OCI-LY3 (cell line): ENCODE measurements at regions not wholly inside any gene's neighbourhood (a gene's known extent, or its start where the extent isn't known, plus 50 kb on each side); places are given as distances from the start of the nearest gene placed in this dataset.

ENCODE experiments used
- H2AFZ ChIP-seq: fragments of 200-600, 300-600 bp; shearing (Covaris generic); 2 replicates; pipeline ENCODE4 v1.6.0; 2014; ENCODE audit warnings: antibody characterized with exemption, low read depth, low read length
- H3K27ac ChIP-seq: fragments of 200-600, 300-600 bp; sonication (generic); 2 replicates; pipeline ENCODE4 v1.5.1; 2014; ENCODE audit warnings: mild to moderate bottlenecking, low read length, moderate library complexity, mixed read lengths
- H3K27me3 ChIP-seq: fragments of 200-600, 300-600 bp; sonication (generic); 2 replicates; pipeline ENCODE4 v1.6.1; 2014; ENCODE audit warnings: low read depth, low read length, mixed read lengths
- H3K36me3 ChIP-seq: fragments of 200-600, 300-600 bp; sonication (generic); replicated peaks from 2 replicates; pipeline ENCODE3; 2014; ENCODE audit warnings: low read depth, low read length, mixed read lengths
- H3K4me1 ChIP-seq: fragments of 300-600, 200-600 bp; sonication (generic); 2 replicates; pipeline ENCODE4 v1.6.1; 2014; ENCODE audit warnings: low read length, mixed read lengths
- H3K4me2 ChIP-seq: fragments of 200-600, 300-600 bp; sonication (generic); 2 replicates; pipeline ENCODE4 v1.6.1; 2014; ENCODE audit warnings: low read length, mixed read lengths
- H3K4me3 ChIP-seq: fragments of 300-600, 200-600 bp; sonication (generic); 2 replicates; pipeline ENCODE4 v1.5.1; 2014; ENCODE audit warnings: antibody characterized with exemption, mild to moderate bottlenecking, low read length, moderate library complexity
- H3K79me2 ChIP-seq: fragments of 300-600, 200-600 bp; shearing (Covaris generic); 2 replicates; pipeline ENCODE4 v1.6.1; 2014; ENCODE audit warnings: mild to moderate bottlenecking, low read length, mixed read lengths
- H3K9ac ChIP-seq: fragments of 300-600, 200-600 bp; shearing (Covaris generic); 2 replicates; pipeline ENCODE4 v1.6.0; 2014; ENCODE audit warnings: mild to moderate bottlenecking, low read length, moderate library complexity
- H3K9me3 ChIP-seq: fragments of 200-600, 300-600 bp; shearing (Covaris generic); 2 replicates; pipeline ENCODE4 v1.6.1; 2014; ENCODE audit warnings: low read length, mixed read lengths; ENCODE audit not compliant: insufficient read depth
- H4K20me1 ChIP-seq: fragments of 200-600, 300-600 bp; sonication (generic); 2 replicates; pipeline ENCODE4 v1.6.1; 2016; ENCODE audit warnings: low read length, mixed read lengths; ENCODE audit not compliant: insufficient read depth
- CTCF ChIP-seq: fragments of 200-600, 300-600 bp; sonication (generic); IDR thresholded peaks from 2 replicates; pipeline ENCODE4 v1.5.1; 2014; ENCODE audit warnings: antibody characterized with exemption, low read length, low read depth
- EZH2phosphoT487 ChIP-seq: fragments of 200-600 bp; shearing (Covaris generic); IDR thresholded peaks from 2 replicates; pipeline ENCODE4 v1.6.1; 2018; ENCODE audit warnings: antibody characterized with exemption, mixed run types, low read depth

GRCh38 chr16:86127366-86127765 lies 228.4 kb downstream of the IRF8 start:
- Histone ChIP-seq H3K27ac (no peak overlapping the region), H3K36me3 (no peaks in the 10 kb centered on the region), H3K9me3 (no peaks in the 10 kb centered on the region), H3K27me3 (peaks cover 34% of the 10 kb centered on the region), H3K4me2 (no peak overlapping the region), H4K20me1 (no peaks in the 10 kb centered on the region), H3K79me2 (no peaks in the 10 kb centered on the region), H2AFZ (no peak overlapping the region), H3K4me1 (no peaks in the 10 kb centered on the region), H3K9ac (no peak overlapping the region), H3K4me3 (no peak overlapping the region)
- TF ChIP-seq EZH2phosphoT487, result no peak
- no peak for TF ChIP-seq CTCF

- H3K79me2 ChIP-seq, result no peaks in the 10 kb centered on the region
- no peak overlapping the region for H2AFZ ChIP-seq
- H3K36me3 ChIP-seq, result no peaks in the 10 kb centered on the region
- TF ChIP-seq EZH2phosphoT487 (no peak), CTCF (no peak)
- H3K9me3 ChIP-seq, result no peaks in the 10 kb centered on the region
- H3K27me3 ChIP-seq, result peaks cover 27% of the 10 kb centered on the region
- H3K4me2 ChIP-seq, result no peak overlapping the region
- H4K20me1 ChIP-seq, result no peaks in the 10 kb centered on the region
- no peaks in the 10 kb centered on the region for H3K4me1 ChIP-seq
- no peak overlapping the region for H3K9ac ChIP-seq
- no peak overlapping the region for H3K27ac ChIP-seq
- no peak overlapping the region for H3K4me3 ChIP-seq
These were observed 229.3 kb downstream of the IRF8 start for GRCh38 chr16:86128246-86128645.

GRCh38 chr16:86129541-86129940 lies 230.6 kb downstream of the IRF8 start:
- H3K27ac ChIP-seq, result no peak overlapping the region
- H3K27me3 ChIP-seq, result peaks cover 18% of the 10 kb centered on the region
- no peaks in the 10 kb centered on the region for H3K9me3 ChIP-seq
- H4K20me1 ChIP-seq, result no peaks in the 10 kb centered on the region
- TF ChIP-seq CTCF, result no peak
- no peak for TF ChIP-seq EZH2phosphoT487
- no peak overlapping the region for H3K4me2 ChIP-seq
- no peak overlapping the region for H3K4me3 ChIP-seq
- no peak overlapping the region for H3K9ac ChIP-seq
- H2AFZ ChIP-seq, result no peak overlapping the region
- no peaks in the 10 kb centered on the region for H3K4me1 ChIP-seq
- no peaks in the 10 kb centered on the region for H3K36me3 ChIP-seq
- H3K79me2 ChIP-seq, result no peaks in the 10 kb centered on the region

- Histone ChIP-seq H3K4me2 (no peak overlapping the region), H3K9me3 (no peaks in the 10 kb centered on the region), H3K4me1 (no peaks in the 10 kb centered on the region), H3K36me3 (no peaks in the 10 kb centered on the region), H3K4me3 (no peak overlapping the region), H2AFZ (no peak overlapping the region), H3K27ac (no peak overlapping the region), H3K79me2 (no peaks in the 10 kb centered on the region), H3K27me3 (peaks cover 35% of the 10 kb centered on the region), H3K9ac (no peak overlapping the region), H4K20me1 (no peaks in the 10 kb centered on the region)
- TF ChIP-seq CTCF, result no peak
- TF ChIP-seq EZH2phosphoT487, result no peak
These were observed 234.4 kb downstream of the IRF8 start for GRCh38 chr16:86133377-86133776.
